ENCODE measurements at regions not wholly inside any gene's neighbourhood (a gene's known extent, or its start where the extent isn't known, plus 50 kb on each side); places are given as distances from the start of the nearest gene placed in this dataset.

DNA sequence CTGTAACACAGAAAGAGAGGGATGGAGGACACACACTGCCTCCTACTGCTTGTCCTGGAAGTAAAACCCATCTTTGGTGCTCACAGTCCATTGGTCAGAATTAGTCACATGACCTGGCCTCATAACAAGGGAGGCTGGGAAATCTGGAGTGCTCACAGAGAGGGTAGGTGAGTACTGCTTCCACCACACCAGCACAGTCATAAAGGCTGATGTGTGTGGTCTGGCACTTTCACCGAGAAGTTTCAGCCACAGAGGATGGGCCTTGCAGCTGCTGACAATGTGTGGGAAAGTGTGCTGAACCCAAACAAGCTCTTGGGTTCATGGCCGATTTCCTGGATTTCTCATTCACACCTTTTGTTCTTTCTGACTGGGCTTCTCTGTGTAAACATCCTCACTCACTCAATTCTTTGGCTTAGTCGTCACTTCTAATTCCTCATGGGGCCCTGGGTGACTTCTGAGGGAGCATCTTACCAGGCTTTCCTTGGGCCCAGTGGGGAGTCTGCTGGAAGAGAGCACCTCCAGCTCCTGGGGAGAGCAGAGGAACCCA, 100.7 kb downstream of the ASB7 start:
- no peak for DNase-seq

- no peak for DNase-seq
Measured at GRCh38 chr15:100703671-100704070, 101.3 kb downstream of the ASB7 start.

DNA sequence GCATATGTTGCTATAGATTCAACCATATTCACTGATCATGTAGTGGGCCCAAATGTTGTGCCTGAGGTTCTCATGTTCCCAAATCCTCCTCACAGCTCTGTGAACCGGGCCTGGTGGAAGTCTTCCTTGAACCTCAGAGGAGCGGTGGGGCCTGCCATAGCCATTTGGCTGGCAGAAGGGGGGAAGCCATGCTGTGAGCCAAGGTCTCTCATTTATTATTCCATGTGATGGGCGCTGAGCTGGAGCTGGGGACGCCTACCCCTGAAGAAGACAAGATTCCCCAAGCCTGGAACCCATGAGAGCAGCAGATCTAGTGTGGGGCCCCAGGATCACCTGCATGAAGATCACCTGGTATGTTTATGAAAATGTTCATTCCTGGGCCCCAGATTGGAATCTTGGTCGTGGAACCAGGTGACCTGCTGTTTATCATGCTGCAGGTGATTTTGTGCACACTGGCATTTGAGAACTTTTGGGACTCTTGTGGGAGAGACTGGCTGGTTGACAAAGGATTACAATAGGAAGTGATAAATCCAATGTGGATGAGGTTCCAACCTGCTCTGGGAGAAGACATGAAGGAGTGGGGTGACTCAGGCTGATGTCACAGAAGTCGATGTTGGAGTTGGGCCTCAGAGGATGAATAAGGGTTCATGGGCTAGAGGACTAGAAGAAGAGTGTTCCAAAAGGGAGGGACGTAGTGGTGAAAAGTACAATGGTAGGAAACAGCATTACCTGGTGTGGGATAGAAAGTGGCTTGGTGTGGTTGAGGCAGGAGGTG, 102.1 kb downstream of the ASB7 start:
- no peak for DNase-seq

GRCh38 chr15:100705065-100705464, 102.7 kb downstream of the ASB7 start:
- no peak for DNase-seq

DNA sequence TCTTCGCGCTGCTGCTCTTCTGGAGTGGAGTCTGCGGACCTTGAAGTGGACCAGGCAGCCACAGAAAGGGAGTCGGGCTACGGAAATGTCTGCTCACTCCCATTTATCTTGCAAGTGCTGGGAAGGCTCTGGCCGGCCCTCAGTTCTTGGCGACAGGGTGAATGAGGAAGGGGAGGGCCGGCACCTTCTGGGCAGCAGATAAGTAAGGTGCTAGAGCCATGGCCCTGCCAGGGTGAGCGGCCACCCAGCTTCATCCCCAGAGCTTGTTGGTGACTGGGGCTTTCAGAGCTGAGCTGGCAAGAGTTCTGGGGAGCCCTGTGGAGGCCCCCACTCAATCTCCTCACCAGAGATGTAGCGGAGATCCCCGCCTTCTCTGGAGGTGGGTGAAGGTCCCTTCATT, 103.5 kb downstream of the ASB7 start:
- no peak for DNase-seq

GRCh38 chr15:100707229-100707628, 104.8 kb downstream of the ASB7 start:
- DNase-seq = no peak

GRCh38 chr15:100708916-100709315, 106.5 kb downstream of the ASB7 start:
- DNase-seq = no peak

- DNase-seq = no peak
Measured at GRCh38 chr15:100710222-100710621, 107.8 kb downstream of the ASB7 start.

DNA sequence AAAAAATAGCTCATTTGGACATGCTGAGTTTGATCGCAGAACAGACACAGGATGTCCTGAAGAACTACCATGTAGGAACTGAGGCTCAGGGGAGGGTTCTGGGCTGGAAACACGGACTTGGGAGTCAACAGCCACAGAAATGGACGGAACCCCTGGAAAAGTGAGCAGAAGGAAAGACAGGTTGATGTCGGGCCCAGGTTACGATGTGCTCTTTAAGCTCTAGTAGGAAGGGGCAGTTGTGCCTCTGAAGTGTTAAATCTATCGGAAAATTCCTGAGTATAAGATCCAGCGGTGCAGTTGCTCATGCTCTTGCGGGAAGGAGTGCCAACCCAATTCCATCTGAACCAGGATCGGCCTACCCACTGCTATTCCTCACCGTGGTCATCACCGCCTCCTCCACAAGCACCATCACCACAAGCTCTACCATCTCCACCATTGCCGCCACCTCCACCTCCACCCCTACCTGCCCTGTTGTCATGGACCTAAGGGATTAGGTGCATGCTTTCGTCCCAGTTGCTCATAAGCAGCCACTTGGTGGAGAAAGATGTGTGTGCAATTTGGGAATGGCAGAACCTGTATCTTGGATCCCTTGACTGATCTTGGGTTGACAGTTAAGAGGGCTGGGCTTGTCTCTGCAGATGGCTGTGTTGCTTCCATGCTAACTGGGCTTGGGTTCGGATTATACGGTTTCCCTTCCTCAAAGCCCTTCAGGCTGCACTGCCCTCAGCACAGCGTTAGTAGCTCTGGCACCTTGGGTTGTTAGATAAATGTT, 108.5 kb downstream of the ASB7 start:
- DNase-seq = no peak

- no peak for DNase-seq
Measured at GRCh38 chr15:100711516-100712021, 109.2 kb downstream of the ASB7 start.

GRCh38 chr15:100712226-100712625, 109.8 kb downstream of the ASB7 start:
- no peak for DNase-seq

DNA sequence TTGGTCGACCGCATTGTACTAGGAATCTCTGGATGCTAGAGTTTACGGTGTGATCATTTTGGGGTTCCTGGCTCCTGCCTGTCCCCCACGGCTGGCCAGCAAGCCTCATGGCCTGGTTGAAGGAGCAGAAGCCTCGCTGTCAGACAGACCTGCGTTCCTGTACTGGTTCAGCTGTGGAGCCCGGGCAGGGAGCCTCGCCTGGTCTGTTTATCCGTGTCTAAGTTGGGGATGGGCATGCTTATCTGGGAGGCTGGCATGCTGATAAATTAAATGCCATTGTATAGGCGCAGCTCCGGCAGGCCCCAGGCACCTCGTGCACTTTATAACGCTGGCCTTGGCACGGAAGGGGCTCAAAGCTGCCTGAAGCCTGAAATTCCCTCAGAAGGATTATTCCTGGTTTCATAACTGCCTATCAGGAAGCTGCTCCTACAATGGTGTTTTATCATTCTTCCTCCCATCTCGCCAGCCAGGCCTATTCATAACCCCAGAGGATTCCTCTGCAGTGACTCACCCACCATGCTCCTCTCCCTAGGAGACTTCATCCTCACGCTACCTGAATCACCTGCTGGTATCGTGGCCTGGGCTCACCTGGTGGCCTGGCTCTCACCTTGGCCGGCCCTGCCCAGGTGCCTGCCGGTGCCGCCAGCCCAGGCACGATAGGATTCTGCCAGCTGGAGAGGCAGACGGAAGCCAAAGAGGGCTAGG, 110.9 kb downstream of the ASB7 start:
- DNase-seq = no peak

DNA sequence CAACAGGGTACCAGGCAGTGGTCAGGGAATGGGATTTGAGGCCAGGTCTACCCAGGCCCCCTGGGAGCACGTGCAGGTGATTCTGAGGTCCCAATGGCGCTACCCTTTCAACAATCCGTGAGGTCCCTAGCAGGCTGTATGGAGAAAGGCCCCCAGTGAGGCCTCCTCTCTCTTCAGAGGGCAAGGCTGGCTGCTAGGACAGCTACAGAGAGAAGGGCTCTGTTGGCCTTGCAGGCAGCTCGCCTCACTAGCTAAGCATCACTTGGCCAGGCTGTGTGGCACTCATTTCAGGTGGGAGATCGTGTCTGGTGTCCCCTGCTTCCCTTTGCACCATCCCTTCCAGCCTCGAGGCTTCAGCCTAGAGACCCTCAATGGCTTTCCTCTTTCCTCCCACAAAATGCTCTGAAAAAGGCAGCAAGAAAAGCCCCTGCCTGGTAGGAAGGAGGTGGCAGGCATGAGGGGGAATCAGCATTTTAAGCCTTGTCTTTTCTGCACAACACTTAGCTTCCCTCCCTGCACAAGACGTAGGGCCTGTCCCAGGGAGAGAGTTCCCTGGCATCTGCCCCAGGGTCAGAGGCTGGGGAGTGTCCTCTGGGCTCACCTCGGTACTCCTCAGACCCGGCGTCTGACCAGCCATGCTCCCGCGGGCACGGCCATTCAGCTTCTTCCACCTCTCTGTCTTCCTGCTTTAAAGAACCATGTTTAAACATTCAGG, 111.8 kb downstream of the ASB7 start:
- no peak for DNase-seq

DNA sequence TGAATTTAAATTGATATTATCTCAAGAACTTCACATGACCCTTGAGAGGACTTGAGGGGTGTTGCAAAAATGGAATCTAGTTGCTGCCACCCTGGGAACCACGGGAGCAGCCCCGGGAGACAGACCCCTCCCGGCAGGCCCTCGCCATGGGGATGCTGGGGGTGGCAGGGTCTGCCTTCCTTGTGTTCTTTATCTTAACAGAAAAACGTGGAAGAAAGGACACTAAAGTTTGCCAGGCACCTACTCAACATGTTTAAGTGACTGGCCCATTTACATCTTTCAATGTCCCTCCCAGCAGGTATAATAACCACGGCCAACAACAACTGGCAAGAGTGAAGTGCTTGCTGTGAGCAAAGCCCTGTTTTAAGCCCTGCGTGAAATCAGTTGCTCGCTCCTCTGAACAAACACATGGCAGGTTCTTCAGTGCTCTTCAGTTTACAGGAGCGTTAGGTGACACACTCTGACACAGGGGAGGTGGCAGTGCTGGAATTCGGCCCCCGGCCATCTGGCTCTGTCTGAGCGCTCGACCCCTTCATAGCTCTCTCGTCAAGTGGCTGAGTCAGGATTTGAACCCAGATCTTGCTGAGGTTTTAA, 112.5 kb downstream of the ASB7 start:
- no peak for DNase-seq

- DNase-seq = no peak
Measured at GRCh38 chr15:100715571-100716455, 113.4 kb downstream of the ASB7 start.

DNA sequence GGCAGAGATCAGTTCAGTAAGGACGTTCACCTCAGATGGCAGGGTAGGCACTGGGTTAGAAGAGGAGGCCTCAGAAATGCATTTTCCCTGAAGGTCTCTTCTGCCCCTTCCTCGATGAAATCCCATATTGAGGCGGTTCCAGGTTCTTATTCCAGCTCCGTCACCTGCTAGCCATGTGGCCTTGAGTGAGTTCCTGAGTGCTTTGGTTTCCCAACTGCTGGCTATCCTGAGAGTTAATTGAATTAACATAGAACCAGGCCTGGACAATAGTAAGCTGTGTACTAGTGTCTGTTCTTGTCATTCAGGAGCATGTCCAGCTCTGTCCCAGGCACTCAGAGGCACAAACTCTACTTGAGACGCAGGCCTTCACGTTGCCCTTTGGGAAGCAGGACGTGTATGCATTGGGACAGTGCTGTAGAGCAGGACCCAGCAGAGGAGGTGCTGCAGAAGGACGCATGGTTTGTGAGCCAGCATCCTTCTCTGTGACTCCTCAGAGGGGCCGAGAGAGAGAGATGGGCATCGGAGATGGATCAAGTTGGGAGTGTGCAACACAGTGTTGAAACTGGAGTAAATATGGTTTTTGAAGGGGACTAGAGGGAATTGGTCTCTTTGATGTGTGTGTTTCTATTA, 114.2 kb downstream of the ASB7 start:
- no peak for DNase-seq

DNA sequence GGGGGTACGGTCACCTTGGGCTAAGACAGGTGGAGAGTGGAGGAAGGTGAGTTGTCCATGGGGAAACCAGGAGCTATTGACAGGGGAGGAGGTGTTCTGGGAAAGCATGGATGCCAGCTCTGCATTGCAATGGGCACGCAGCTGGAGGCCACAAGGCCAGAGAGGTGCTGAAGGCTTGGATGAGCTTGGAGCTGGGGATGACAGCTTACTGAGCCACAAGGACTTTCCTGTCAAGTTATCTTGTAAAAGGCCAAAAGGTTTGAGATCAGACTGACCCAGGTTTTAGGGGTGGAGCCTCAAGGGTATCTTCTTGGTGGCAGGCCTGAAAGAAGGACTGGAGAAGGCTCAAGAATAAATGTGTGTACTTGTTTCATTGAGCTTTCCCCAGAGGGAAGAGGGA, 115.2 kb downstream of the ASB7 start:
- no peak for DNase-seq

DNA sequence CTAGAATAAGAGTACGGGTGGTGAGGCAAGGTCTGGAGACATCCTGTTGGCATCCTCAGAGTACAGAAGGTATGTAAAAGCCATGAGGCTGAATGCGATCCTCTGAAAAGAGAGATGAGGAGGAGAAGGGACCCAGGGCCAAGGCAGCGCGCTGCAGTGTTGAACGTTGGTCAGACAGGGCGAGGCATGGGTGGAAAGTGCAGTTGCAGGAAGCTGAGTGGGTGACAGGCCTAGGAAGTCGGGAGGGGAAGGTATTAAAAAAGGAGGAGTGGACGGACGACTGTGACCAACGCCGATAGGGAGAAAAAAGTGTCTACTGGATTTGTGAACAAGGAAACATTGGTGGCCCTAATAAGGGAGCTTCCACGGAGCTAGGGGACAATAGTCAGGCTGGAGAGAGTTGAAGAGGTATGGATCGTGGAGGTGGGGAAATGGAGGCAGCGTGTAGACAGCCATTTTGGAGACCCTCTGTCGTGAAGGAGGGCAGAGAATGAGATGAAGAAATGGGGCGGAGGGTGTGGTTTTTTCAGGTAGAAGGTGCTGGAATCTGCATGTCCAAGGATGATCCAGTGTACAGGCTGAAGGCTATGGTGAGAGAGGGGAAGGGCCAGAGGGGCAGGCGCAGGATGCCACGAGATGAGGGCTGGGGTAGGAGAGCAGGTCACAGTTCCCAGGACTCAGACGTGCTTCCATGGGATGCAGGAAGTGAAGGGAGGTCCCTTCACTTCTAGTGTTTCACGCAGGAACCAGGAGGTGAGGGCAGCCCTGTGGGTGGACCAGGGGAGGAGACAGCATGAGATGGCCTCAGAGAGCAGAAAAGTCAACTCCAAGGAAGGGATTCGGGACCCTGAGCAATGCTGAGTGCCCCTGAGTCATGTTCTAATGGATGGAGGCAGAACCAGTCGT, 115.9 kb downstream of the ASB7 start:
- DNase-seq = no peak

DNA sequence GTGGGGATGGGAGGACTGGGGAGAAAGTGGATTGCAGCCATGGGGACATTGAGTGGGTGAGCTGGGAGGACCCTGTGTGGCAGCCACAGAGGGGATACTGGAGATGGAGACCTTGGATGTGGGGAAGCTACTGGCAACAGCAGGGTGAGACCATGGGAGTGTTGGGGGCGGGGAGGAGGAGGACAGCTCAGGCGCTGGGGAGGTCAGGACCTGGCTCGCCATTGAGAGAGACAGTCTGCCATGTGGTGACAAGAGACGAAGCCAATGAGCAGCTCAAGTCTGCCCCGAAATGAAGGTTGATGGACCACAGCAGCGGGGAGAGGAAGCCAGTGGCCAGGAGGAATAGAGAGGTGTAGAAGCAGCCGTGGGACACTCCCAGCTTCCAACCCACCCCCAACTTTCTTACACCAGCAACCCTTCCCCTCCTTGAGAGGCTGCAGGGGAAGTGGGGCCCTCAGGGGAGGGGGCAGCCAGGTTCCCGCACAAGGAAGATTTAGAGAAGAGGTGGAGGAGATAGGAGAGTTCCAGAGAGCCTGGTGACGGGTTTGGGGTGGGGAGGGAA, 118.1 kb downstream of the ASB7 start:
- no peak for DNase-seq

All from NCI-H2081 treated with DMSO at 0.1 percent for 48 hours (cell line).